PC-3 (cell line): ENCODE measurements at regions not wholly inside any gene's neighbourhood (a gene's known extent, or its start where the extent isn't known, plus 50 kb on each side); places are given as distances from the start of the nearest gene placed in this dataset.
"Not testable (repeated sequence)": the region's sequence is repeated elsewhere in the genome, so short reads cannot be mapped to it uniquely, and the experiment has no call there.

Experiments used
- ATAC-seq: fragments of 200-7000 bp; cut with Tn5 transposase; 2 replicates; pipeline ENCODE4 v1.9.1; 2020; ENCODE audit warnings: mild to moderate bottlenecking, moderate library complexity
- BruUV-seq: library from RNA; stranded (reverse); fragments of 400-500 nt; replicated peaks from 2 replicates; lab custom pipeline; 2021; lab: Mats Ljungman, UMichigan
- CTCF ChIA-PET: fragments of 300-600 bp; sonication (Branson Sonifier 250); formaldehyde crosslinking; loops from one replicate; lab custom pipeline; 2022; ENCODE audit warnings: antibody characterized with exemption; lab: Charles Lee
- POLR2A ChIA-PET: fragments of 300-600 bp; sonication (Branson Sonifier 250); formaldehyde crosslinking; loops from one replicate; lab custom pipeline; 2022; ENCODE audit warnings: antibody characterized with exemption; ENCODE audit not compliant: unreplicated experiment; lab: Charles Lee
- DNase-seq: peaks from one replicate; pipeline ENCODE4 v3.0.0-alpha.2; 2015
- H2AFZ ChIP-seq: fragments of 300-600 bp; sonication (generic); 2 replicates; pipeline ENCODE4 v1.6.0; 2016; ENCODE audit warnings: antibody characterized with exemption, low read length
- H3F3A ChIP-seq: fragments of 300-600 bp; sonication (generic); one replicate; pipeline ENCODE4 v1.6.0; 2017; ENCODE audit warnings: antibody characterized with exemption, low read length, control low read depth, mild to moderate bottlenecking; ENCODE audit not compliant: unreplicated experiment
- H3K27ac ChIP-seq: fragments of 300-600 bp; sonication (generic); 2 replicates; pipeline ENCODE4 v1.5.1; 2016; ENCODE audit warnings: mild to moderate bottlenecking, low read length
- H3K27me3 ChIP-seq: fragments of 300-600 bp; sonication (generic); 2 replicates; pipeline ENCODE4 v1.6.1; 2016; ENCODE audit warnings: low read length, mixed read lengths
- H3K36me3 ChIP-seq: fragments of 300-600 bp; sonication (generic); 2 replicates; pipeline ENCODE4 v1.6.1; 2016; ENCODE audit warnings: low read depth, mixed run types, low read length, mixed read lengths
- H3K4me1 ChIP-seq: fragments of 300-600 bp; sonication (generic); 2 replicates; pipeline ENCODE4 v1.5.1; 2016; ENCODE audit warnings: low read length; ENCODE audit not compliant: insufficient read depth
- H3K4me2 ChIP-seq: fragments of 300-600 bp; sonication (generic); 2 replicates; pipeline ENCODE4 v1.6.0; 2016; ENCODE audit warnings: low read length
- H3K4me3 ChIP-seq: fragments of 300-600 bp; sonication (generic); 2 replicates; pipeline ENCODE4 v1.5.1; 2016; ENCODE audit warnings: mild to moderate bottlenecking, low read length, mixed read lengths
- H3K79me2 ChIP-seq: fragments of 300-600 bp; sonication (generic); 2 replicates; pipeline ENCODE4 v1.6.1; 2017; ENCODE audit warnings: low read length, mixed read lengths
- H3K9ac ChIP-seq: fragments of 300-600 bp; sonication (generic); 2 replicates; pipeline ENCODE4 v1.6.0; 2016; ENCODE audit warnings: mild to moderate bottlenecking, low read length
- H3K9me2 ChIP-seq: fragments of 300-600 bp; sonication (generic); replicated peaks from 2 replicates; pipeline ENCODE4 v1.6.1; 2016; ENCODE audit warnings: mixed run types, low read length, mixed read lengths
- H3K9me3 ChIP-seq: fragments of 300-600 bp; sonication (generic); 2 replicates; pipeline ENCODE4 v1.6.1; 2016; ENCODE audit warnings: low read length, mixed read lengths
- H4K20me1 ChIP-seq: fragments of 300-600 bp; sonication (generic); 2 replicates; pipeline ENCODE4 v1.6.1; 2016; ENCODE audit warnings: low read length, mixed read lengths
- EZH2 ChIP-seq: fragments of 300-600 bp; sonication (generic); IDR thresholded peaks from one replicate; pipeline ENCODE4 v1.6.1; 2017; ENCODE audit warnings: antibody characterized with exemption, mild to moderate bottlenecking, low read length; ENCODE audit not compliant: unreplicated experiment
- EZH2phosphoT487 ChIP-seq: fragments of 300-600 bp; sonication (generic); IDR thresholded peaks from 2 replicates; pipeline ENCODE4 v1.6.1; 2018; ENCODE audit warnings: mild to moderate bottlenecking, antibody characterized with exemption, low read length, borderline replicate concordance
- intact Hi-C: fragments of 100-400 bp; cut with micrococcal nuclease; formaldehyde crosslinking; loops from 2 replicates; pipeline ENCODE4 v1.9.0; 2023
- TF ChIP-seq, protein P1 (sequence below): fragments of 300-600 bp; sonication (generic); conservative IDR thresholded peaks from 2 replicates; pipeline ENCODE4 v1.5.1; 2017; ENCODE audit warnings: antibody characterized with exemption, low read depth, mild to moderate bottlenecking, low read length

DNA sequence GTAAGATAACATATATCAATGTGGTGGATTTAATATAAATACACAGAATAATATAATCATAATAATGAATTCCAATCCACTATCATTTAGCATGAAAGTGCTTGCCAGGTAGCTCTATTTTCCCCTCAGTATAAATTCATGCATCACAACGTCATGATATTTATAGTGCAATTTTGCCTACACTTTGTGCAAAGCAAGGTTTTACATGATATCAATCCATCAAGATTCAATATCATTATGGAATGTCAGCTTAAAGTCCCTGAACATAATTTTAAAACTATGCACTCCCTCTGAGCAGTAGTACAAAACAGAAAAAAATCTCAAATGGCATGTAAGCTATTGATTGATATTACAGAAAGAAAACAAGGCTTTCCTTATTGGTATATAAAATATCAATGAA lies 962.2 kb upstream of the PCDH20 start:
- CTCF ChIA-PET: no interaction called here
- BruUV-seq: no TSS peak
- ATAC-seq: no peak
- Histone ChIP-seq H3K4me3 (no peak overlapping the region), H3K9ac (no peak overlapping the region), H3K9me2 (no peaks in the 10 kb centered on the region), H4K20me1 (no peaks in the 10 kb centered on the region), H3K9me3 (no peaks in the 10 kb centered on the region), H3K27ac (no peak overlapping the region), H3K4me1 (no peaks in the 10 kb centered on the region), H3K27me3 (no peaks in the 10 kb centered on the region), H3F3A (no peaks in the 10 kb centered on the region), H3K79me2 (no peaks in the 10 kb centered on the region), H3K36me3 (no peaks in the 10 kb centered on the region), H3K4me2 (no peak overlapping the region), H2AFZ (no peak overlapping the region)
- intact Hi-C loops: no loop called here
- no peak for DNase-seq
- POLR2A ChIA-PET: no interaction called here
- TF ChIP-seq EZH2phosphoT487: no peak
- TF ChIP-seq, protein P1, sequence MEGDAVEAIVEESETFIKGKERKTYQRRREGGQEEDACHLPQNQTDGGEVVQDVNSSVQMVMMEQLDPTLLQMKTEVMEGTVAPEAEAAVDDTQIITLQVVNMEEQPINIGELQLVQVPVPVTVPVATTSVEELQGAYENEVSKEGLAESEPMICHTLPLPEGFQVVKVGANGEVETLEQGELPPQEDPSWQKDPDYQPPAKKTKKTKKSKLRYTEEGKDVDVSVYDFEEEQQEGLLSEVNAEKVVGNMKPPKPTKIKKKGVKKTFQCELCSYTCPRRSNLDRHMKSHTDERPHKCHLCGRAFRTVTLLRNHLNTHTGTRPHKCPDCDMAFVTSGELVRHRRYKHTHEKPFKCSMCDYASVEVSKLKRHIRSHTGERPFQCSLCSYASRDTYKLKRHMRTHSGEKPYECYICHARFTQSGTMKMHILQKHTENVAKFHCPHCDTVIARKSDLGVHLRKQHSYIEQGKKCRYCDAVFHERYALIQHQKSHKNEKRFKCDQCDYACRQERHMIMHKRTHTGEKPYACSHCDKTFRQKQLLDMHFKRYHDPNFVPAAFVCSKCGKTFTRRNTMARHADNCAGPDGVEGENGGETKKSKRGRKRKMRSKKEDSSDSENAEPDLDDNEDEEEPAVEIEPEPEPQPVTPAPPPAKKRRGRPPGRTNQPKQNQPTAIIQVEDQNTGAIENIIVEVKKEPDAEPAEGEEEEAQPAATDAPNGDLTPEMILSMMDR: no peak
- no peak for TF ChIP-seq EZH2

DNA sequence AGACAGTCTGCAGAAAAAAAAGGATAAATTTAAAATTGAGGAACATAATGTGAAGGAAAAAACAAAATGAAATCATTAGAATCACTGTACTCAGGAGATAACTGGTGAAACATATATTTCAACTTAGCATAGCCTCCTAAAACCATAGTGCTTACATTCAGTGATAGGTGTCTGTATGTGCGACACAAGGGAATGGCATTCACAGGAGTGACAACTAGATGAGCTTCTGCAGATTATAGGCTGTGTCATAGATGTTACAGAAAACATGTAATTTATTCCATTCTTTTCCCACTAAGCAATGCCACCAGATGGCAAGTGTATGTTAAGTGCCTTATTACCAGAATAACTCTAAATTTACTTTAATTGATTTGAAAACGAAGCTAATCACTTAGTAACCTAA lies 960.0 kb upstream of the PCDH20 start:
- no peaks in the 10 kb centered on the region for H3F3A ChIP-seq
- H3K27ac ChIP-seq: no peak overlapping the region
- ChIA-PET POLR2A (no interaction called here), CTCF (no interaction called here)
- H3K4me3 ChIP-seq: no peak overlapping the region
- H3K36me3 ChIP-seq: no peaks in the 10 kb centered on the region
- H3K4me2 ChIP-seq: no peak overlapping the region
- H3K27me3 ChIP-seq: no peaks in the 10 kb centered on the region
- H3K79me2 ChIP-seq: no peaks in the 10 kb centered on the region
- H3K9me3 ChIP-seq: no peaks in the 10 kb centered on the region
- ATAC-seq (no peak), DNase-seq (no peak)
- H3K9me2 ChIP-seq: no peaks in the 10 kb centered on the region
- BruUV-seq: no TSS peak
- no peaks in the 10 kb centered on the region for H4K20me1 ChIP-seq
- no peak overlapping the region for H3K9ac ChIP-seq
- no peak overlapping the region for H2AFZ ChIP-seq
- intact Hi-C loops: no loop called here
- TF ChIP-seq EZH2phosphoT487: no peak
- TF ChIP-seq EZH2: no peak
- TF ChIP-seq, protein P1: no peak
- no peaks in the 10 kb centered on the region for H3K4me1 ChIP-seq

DNA sequence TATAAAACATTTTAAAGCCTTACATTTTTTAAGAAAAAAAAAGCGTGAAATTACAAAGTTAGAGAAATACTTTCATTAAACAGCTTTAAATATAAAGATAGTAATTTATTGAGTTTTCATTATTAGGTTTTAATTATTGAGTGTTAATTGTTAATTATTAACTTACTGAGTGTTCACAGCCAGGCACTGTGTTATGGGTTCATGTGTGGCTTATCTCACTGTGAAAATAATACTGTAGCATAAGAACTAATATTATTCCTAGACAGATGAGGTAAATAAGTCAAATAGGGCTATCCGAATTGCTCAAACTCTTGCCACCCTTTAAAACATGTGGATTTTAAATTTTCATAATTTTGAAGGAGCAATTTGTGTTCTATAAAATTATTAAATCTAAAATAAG lies 956.1 kb upstream of the PCDH20 start:
- Histone ChIP-seq H3K36me3 (no peaks in the 10 kb centered on the region), H2AFZ (no peak overlapping the region), H3K4me1 (no peaks in the 10 kb centered on the region), H3K27me3 (no peaks in the 10 kb centered on the region), H3K4me3 (no peak overlapping the region), H3K27ac (no peak overlapping the region), H3K9me3 (no peaks in the 10 kb centered on the region), H3K9ac (no peak overlapping the region), H3K4me2 (no peak overlapping the region), H3K9me2 (no peaks in the 10 kb centered on the region), H3F3A (no peaks in the 10 kb centered on the region), H3K79me2 (no peaks in the 10 kb centered on the region), H4K20me1 (no peaks in the 10 kb centered on the region)
- no TSS peak for BruUV-seq
- ATAC-seq (no peak), DNase-seq (no peak)
- ChIA-PET POLR2A (no interaction called here), CTCF (no interaction called here)
- no peak for TF ChIP-seq EZH2phosphoT487
- intact Hi-C loops: no loop called here

DNA sequence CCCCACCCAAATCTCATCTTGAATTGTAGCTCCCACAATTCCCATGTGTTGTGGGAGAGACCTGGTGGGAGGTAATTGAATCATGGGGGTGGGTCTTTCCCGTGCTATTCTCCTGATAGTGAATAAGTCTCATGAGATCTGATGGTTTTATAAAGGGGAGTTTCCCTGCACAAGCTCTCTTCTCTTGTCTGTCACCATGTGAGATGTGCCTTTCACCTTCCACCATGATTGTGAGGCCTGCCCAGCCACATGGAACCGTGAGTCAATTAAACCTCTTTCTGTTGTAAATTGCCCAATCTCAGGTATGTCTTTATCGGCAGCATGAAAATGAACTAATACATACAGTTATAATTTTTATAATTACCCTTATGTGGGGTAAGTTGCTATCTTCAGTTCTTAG lies 952.3 kb upstream of the PCDH20 start:
- H3K27me3 ChIP-seq, CTCF ChIA-PET, H3K9me3 ChIP-seq, POLR2A ChIA-PET, H4K20me1 ChIP-seq, H3K36me3 ChIP-seq, H2AFZ ChIP-seq, H3F3A ChIP-seq, intact Hi-C loops, H3K4me2 ChIP-seq, H3K27ac ChIP-seq, H3K4me3 ChIP-seq, BruUV-seq, H3K9ac ChIP-seq, DNase-seq, H3K79me2 ChIP-seq, H3K9me2 ChIP-seq, H3K4me1 ChIP-seq, ATAC-seq: not testable (repeated sequence)
